Astrocyte (in vitro differentiated cells and primary cell): ENCODE measurements at regions not wholly inside any gene's neighbourhood (a gene's known extent, or its start where the extent isn't known, plus 50 kb on each side); places are given as distances from the start of the nearest gene placed in this dataset.

ENCODE experiments used
- DNase-seq: peaks from one replicate; pipeline ENCODE4 v3.0.0-alpha.2; 2010; ENCODE audit warnings: low read depth
- FAIRE-seq: peaks from 2 replicates; lab custom pipeline; 2011; peaks lifted over from hg19 to GRCh38; lab: Jason Lieb, UNC
- H2AFZ ChIP-seq: 2 replicates; pipeline ENCODE4 v1.6.0; 2012; ENCODE audit warnings: low read depth, low read length, inconsistent platforms
- H3K27ac ChIP-seq: 2 replicates; pipeline ENCODE4 v1.5.1; 2011; ENCODE audit warnings: low read depth, low read length, inconsistent platforms
- H3K27me3 ChIP-seq: 2 replicates; pipeline ENCODE4 v1.6.0; 2011; ENCODE audit warnings: low read length, inconsistent platforms; ENCODE audit not compliant: insufficient read depth
- H3K36me3 ChIP-seq: 2 replicates; pipeline ENCODE4 v1.5.1; 2011; ENCODE audit warnings: low read length, inconsistent platforms; ENCODE audit not compliant: insufficient read depth
- H3K4me1 ChIP-seq: 2 replicates; pipeline ENCODE4 v1.5.1; 2011; ENCODE audit warnings: low read length, inconsistent platforms; ENCODE audit not compliant: insufficient read depth
- H3K4me2 ChIP-seq: 2 replicates; pipeline ENCODE4 v1.6.0; 2012; ENCODE audit warnings: low read length, inconsistent platforms
- H3K4me3 ChIP-seq: 2 replicates; pipeline ENCODE4 v1.5.1; 2011; ENCODE audit warnings: low read depth, mild to moderate bottlenecking, low read length, inconsistent platforms; ENCODE audit not compliant: insufficient read depth
- H3K79me2 ChIP-seq: 2 replicates; pipeline ENCODE4 v1.6.0; 2012; ENCODE audit warnings: mild to moderate bottlenecking, low read length, inconsistent platforms; ENCODE audit not compliant: insufficient read depth
- H3K9ac ChIP-seq: 2 replicates; pipeline ENCODE4 v1.6.0; 2012; ENCODE audit warnings: mild to moderate bottlenecking, low read length, inconsistent platforms
- H3K9me3 ChIP-seq: 2 replicates; pipeline ENCODE4 v1.5.1; 2012; ENCODE audit warnings: low read depth, mild to moderate bottlenecking, low read length, inconsistent platforms; ENCODE audit not compliant: insufficient read depth
- H4K20me1 ChIP-seq: 2 replicates; pipeline ENCODE4 v1.6.0; 2012; ENCODE audit warnings: low read length, inconsistent platforms; ENCODE audit not compliant: insufficient read depth
- H3K27ac Mint-ChIP-seq: one replicate; pipeline ENCODE4 v1.8.0; 2021; ENCODE audit warnings: mild to moderate bottlenecking, mixed read lengths; ENCODE audit not compliant: unreplicated experiment
- H3K27me3 Mint-ChIP-seq: one replicate; pipeline ENCODE4 v1.8.0; 2021; ENCODE audit warnings: low read depth, mixed read lengths; ENCODE audit not compliant: unreplicated experiment
- H3K36me3 Mint-ChIP-seq: one replicate; pipeline ENCODE4 v1.8.0; 2021; ENCODE audit warnings: low read depth, mixed read lengths; ENCODE audit not compliant: unreplicated experiment
- H3K4me1 Mint-ChIP-seq: one replicate; pipeline ENCODE4 v1.8.0; 2021; ENCODE audit warnings: low read depth, mixed read lengths; ENCODE audit not compliant: unreplicated experiment
- H3K4me3 Mint-ChIP-seq: one replicate; pipeline ENCODE4 v1.8.0; 2021; ENCODE audit warnings: mild to moderate bottlenecking, moderate library complexity, mixed read lengths; ENCODE audit not compliant: unreplicated experiment
- H3K9me3 Mint-ChIP-seq: one replicate; pipeline ENCODE4 v1.8.0; 2021; ENCODE audit warnings: mild to moderate bottlenecking, mixed read lengths; ENCODE audit not compliant: unreplicated experiment
- EZH2 ChIP-seq: IDR thresholded peaks from 2 replicates; pipeline ENCODE4 v1.6.1; 2012; ENCODE audit warnings: mild to moderate bottlenecking, low read length, inconsistent platforms; ENCODE audit not compliant: insufficient read depth
- TF ChIP-seq, protein P1 (sequence below): IDR thresholded peaks from 2 replicates; pipeline ENCODE4 v1.5.1; 2011; ENCODE audit warnings: low read depth, mild to moderate bottlenecking, inconsistent platforms, low read length, moderate library complexity; ENCODE audit not compliant: insufficient read depth

DNA sequence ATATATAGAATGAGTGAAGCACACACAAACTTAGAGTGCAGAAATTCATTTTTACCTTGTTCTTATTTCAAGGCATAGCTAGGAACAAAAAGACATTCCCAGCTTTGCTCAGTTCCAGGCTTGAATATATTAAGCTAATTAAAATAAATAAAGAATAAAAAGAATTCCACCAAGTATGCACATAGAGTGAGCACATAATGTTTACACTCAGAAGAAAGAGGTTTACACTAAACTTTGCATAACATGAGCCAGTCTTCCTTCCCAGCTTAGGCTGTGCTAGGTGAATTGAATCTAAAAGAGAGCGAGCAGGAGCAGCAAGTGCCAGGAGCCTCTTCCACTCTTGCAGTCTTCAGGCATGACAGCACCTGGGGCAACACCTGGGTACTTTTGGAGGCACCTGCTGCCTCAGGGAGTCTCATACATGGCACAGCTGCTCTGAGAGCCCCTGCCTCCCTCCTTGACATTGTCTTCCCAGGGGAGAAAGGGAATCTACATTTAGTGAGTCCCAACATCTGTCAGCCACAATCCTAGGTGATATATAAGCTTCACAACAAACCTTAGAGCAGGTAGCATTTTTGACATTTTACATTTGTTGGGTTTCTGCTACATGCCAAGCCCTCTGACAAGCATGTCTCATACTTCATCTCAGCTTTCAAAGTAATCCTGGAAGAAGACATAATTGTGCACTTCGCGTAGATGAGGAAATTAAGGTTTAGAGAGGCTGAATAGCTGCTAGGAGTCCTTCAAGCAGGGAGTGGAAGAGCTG, 732.7 kb upstream of the TENM4 start:
- Histone ChIP-seq H3K4me2 (no peak overlapping the region), H3K27me3 (no peaks in the 10 kb centered on the region), H4K20me1 (no peaks in the 10 kb centered on the region), H3K9me3 (no peaks in the 10 kb centered on the region), H3K27ac (no peak overlapping the region), H3K9ac (no peak overlapping the region), H3K4me3 (no peak overlapping the region), H3K79me2 (no peaks in the 10 kb centered on the region), H3K4me1 (no peaks in the 10 kb centered on the region), H2AFZ (no peak overlapping the region), H3K36me3 (no peaks in the 10 kb centered on the region)
- Mint-ChIP-seq H3K27me3 (no peaks in the 10 kb centered on the region), H3K4me1 (no peaks in the 10 kb centered on the region), H3K27ac (no peak overlapping the region), H3K36me3 (no peaks in the 10 kb centered on the region), H3K4me3 (no peak overlapping the region), H3K9me3 (peaks cover 2% of the 10 kb centered on the region)
- TF ChIP-seq, protein P1, sequence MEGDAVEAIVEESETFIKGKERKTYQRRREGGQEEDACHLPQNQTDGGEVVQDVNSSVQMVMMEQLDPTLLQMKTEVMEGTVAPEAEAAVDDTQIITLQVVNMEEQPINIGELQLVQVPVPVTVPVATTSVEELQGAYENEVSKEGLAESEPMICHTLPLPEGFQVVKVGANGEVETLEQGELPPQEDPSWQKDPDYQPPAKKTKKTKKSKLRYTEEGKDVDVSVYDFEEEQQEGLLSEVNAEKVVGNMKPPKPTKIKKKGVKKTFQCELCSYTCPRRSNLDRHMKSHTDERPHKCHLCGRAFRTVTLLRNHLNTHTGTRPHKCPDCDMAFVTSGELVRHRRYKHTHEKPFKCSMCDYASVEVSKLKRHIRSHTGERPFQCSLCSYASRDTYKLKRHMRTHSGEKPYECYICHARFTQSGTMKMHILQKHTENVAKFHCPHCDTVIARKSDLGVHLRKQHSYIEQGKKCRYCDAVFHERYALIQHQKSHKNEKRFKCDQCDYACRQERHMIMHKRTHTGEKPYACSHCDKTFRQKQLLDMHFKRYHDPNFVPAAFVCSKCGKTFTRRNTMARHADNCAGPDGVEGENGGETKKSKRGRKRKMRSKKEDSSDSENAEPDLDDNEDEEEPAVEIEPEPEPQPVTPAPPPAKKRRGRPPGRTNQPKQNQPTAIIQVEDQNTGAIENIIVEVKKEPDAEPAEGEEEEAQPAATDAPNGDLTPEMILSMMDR: no peak
- no peak for TF ChIP-seq EZH2
- FAIRE-seq: no peak
- DNase-seq: no peak

- Histone ChIP-seq H3K27ac (no peak overlapping the region), H2AFZ (no peak overlapping the region), H3K4me2 (no peak overlapping the region), H3K4me3 (no peak overlapping the region), H3K27me3 (no peaks in the 10 kb centered on the region), H3K9me3 (no peaks in the 10 kb centered on the region), H3K4me1 (peaks cover 12% of the 10 kb centered on the region), H3K79me2 (no peaks in the 10 kb centered on the region), H3K9ac (no peak overlapping the region), H4K20me1 (no peaks in the 10 kb centered on the region), H3K36me3 (no peaks in the 10 kb centered on the region)
- Mint-ChIP-seq H3K36me3 (no peaks in the 10 kb centered on the region), H3K9me3 (no peaks in the 10 kb centered on the region), H3K27me3 (no peaks in the 10 kb centered on the region), H3K4me3 (no peak overlapping the region), H3K4me1 (peaks cover 10% of the 10 kb centered on the region), H3K27ac (no peak overlapping the region)
- TF ChIP-seq EZH2: no peak
- TF ChIP-seq, protein P1: no peak
- FAIRE-seq (no peak), DNase-seq (no peak)
Measured at GRCh38 chr11:80168796-80169195, 728.0 kb upstream of the TENM4 start.

DNA sequence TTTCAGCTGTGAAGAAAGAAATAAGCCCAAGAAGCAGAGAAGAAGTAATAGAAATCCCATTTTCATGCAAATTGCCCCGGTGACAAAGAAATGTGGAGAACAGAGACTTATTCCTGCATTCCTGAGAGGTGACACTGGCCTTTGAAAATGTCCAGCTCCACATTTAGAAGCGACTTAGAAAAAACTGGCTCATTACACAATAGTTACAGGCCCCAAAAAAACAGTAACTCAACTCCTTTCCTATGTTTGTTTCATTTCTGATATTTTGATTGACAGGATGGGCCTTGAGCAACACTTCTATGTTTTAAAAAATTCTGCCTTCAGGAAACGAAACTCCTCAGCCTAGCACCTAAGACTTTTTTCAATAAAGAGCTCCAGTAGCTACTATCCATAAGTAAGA, 726.9 kb upstream of the TENM4 start:
- H3K4me3 Mint-ChIP-seq: no peak overlapping the region

More for the DNA sequence above, 726.9 kb upstream of the TENM4 start:
- H3K27me3 Mint-ChIP-seq: no peaks in the 10 kb centered on the region
- H3K36me3 Mint-ChIP-seq: no peaks in the 10 kb centered on the region
- Histone ChIP-seq H3K4me1 (peaks cover 20% of the 10 kb centered on the region), H3K27ac (no peak overlapping the region), H3K9me3 (no peaks in the 10 kb centered on the region), H3K4me2 (peak overlapping the region; percentile 4), H3K79me2 (no peaks in the 10 kb centered on the region), H3K4me3 (no peak overlapping the region), H3K27me3 (no peaks in the 10 kb centered on the region), H2AFZ (no peak overlapping the region), H4K20me1 (no peaks in the 10 kb centered on the region), H3K36me3 (no peaks in the 10 kb centered on the region), H3K9ac (no peak overlapping the region)
- DNase-seq (peak; percentile 28), FAIRE-seq (peak; percentile 41)
- TF ChIP-seq, protein P1: no peak
- no peak for TF ChIP-seq EZH2
- H3K9me3 Mint-ChIP-seq: no peaks in the 10 kb centered on the region
- H3K27ac Mint-ChIP-seq: peak overlapping the region; percentile 67
- H3K4me1 Mint-ChIP-seq: peaks cover 20% of the 10 kb centered on the region
